ACC112 (cell line): ENCODE measurements at regions not wholly inside any gene's neighbourhood (a gene's known extent, or its start where the extent isn't known, plus 50 kb on each side); places are given as distances from the start of the nearest gene placed in this dataset.

Experiments
- H2AFZ ChIP-seq: fragments of 200-600 bp; sonication (generic); one replicate; pipeline ENCODE4 v1.6.0; 2017; ENCODE audit warnings: antibody characterized with exemption, low read length; ENCODE audit not compliant: unreplicated experiment
- H3K27ac ChIP-seq: fragments of 200-600 bp; sonication (generic); 2 replicates; pipeline ENCODE4 v1.5.1; 2014; ENCODE audit warnings: low read depth, mild to moderate bottlenecking, antibody characterized with exemption, low read length, moderate library complexity
- H3K27me3 ChIP-seq: fragments of 200-600 bp; sonication (generic); 2 replicates; pipeline ENCODE4 v1.6.1; 2014; ENCODE audit warnings: mild to moderate bottlenecking, antibody characterized with exemption, low read length, moderate library complexity, mixed read lengths; ENCODE audit not compliant: insufficient read depth
- H3K36me3 ChIP-seq: fragments of 200-600 bp; sonication (generic); 2 replicates; pipeline ENCODE4 v1.6.1; 2016; ENCODE audit warnings: mild to moderate bottlenecking, antibody characterized with exemption, low read length, moderate library complexity, mixed read lengths; ENCODE audit not compliant: insufficient read depth
- H3K4me1 ChIP-seq: fragments of 200-600 bp; sonication (generic); one replicate; pipeline ENCODE4 v1.6.1; 2016; ENCODE audit warnings: low read length, mixed read lengths; ENCODE audit not compliant: insufficient read depth, unreplicated experiment, control insufficient read depth
- H3K4me3 ChIP-seq: fragments of 200-600 bp; sonication (generic); 2 replicates; pipeline ENCODE4 v1.5.1; 2014; ENCODE audit warnings: mild to moderate bottlenecking, low read depth, low read length
- H3K79me2 ChIP-seq: fragments of 200-600 bp; sonication (generic); one replicate; pipeline ENCODE4 v1.6.0; 2016; ENCODE audit warnings: low read length; ENCODE audit not compliant: control insufficient read depth, unreplicated experiment, insufficient read depth

- no peaks in the 10 kb centered on the region for H3K36me3 ChIP-seq
- H3K27me3 ChIP-seq: 0 out of 2 replicates have a peak, but pooled peaks cover 3% of the 10 kb centered on the region
- H2AFZ ChIP-seq: no peak overlapping the region
- no peak overlapping the region for H3K27ac ChIP-seq
- no peaks in the 10 kb centered on the region for H3K79me2 ChIP-seq
- no peaks in the 10 kb centered on the region for H3K4me1 ChIP-seq
- H3K4me3 ChIP-seq: no peak overlapping the region
Measured at GRCh38 chr2:17327649-17328048, 190.6 kb downstream of the RAD51AP2 start.

- Histone ChIP-seq H3K36me3 (no peaks in the 10 kb centered on the region), H3K27ac (no peak overlapping the region), H3K79me2 (no peaks in the 10 kb centered on the region), H3K4me3 (no peak overlapping the region), H3K27me3 (no peaks in the 10 kb centered on the region), H2AFZ (no peak overlapping the region), H3K4me1 (no peaks in the 10 kb centered on the region)
Measured at GRCh38 chr2:17326717-17327116, 191.5 kb downstream of the RAD51AP2 start.

GRCh38 chr2:17323697-17324096 is 194.5 kb downstream of the RAD51AP2 start:
- Histone ChIP-seq H3K4me3 (no peak overlapping the region), H3K27ac (no peak overlapping the region), H3K27me3 (no peaks in the 10 kb centered on the region), H3K36me3 (no peaks in the 10 kb centered on the region), H3K4me1 (no peaks in the 10 kb centered on the region), H2AFZ (no peak overlapping the region), H3K79me2 (no peaks in the 10 kb centered on the region)

DNA sequence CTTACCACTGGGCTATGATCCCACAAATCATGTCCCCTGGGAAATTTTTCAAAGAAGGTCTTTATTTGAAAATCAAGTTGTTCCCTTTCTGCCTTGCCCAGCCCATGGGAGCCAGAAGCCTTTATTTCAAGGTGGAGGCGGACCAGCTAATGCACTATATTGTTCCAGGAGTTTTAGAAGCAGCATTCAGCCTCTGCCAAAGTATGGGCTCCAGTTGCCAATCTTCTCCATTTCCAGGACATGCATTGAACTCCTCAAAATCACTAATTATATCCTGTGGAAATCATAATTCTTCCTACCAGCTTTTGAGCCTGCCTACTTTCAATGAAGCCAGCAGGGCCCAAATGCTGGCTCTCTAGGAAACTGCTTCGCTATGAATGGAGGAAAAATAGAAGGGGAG is 195.8 kb downstream of the RAD51AP2 start:
- Histone ChIP-seq H3K27ac (no peak overlapping the region), H3K36me3 (no peaks in the 10 kb centered on the region), H3K79me2 (no peaks in the 10 kb centered on the region), H3K4me3 (no peak overlapping the region), H2AFZ (no peak overlapping the region), H3K27me3 (no peaks in the 10 kb centered on the region), H3K4me1 (no peaks in the 10 kb centered on the region)

- Histone ChIP-seq H3K4me3 (no peak overlapping the region), H3K36me3 (no peaks in the 10 kb centered on the region), H3K79me2 (no peaks in the 10 kb centered on the region), H2AFZ (no peak overlapping the region), H3K27me3 (no peaks in the 10 kb centered on the region), H3K27ac (no peak overlapping the region), H3K4me1 (peaks cover 2% of the 10 kb centered on the region)
Measured at GRCh38 chr2:17319090-17319489, 199.2 kb downstream of the RAD51AP2 start.

GRCh38 chr2:17318013-17318412 is 200.2 kb downstream of the RAD51AP2 start:
- Histone ChIP-seq H3K4me3 (no peak overlapping the region), H3K4me1 (peaks cover 12% of the 10 kb centered on the region), H3K79me2 (no peaks in the 10 kb centered on the region), H3K36me3 (no peaks in the 10 kb centered on the region), H2AFZ (no peak overlapping the region), H3K27ac (no peak overlapping the region), H3K27me3 (no peaks in the 10 kb centered on the region)

DNA sequence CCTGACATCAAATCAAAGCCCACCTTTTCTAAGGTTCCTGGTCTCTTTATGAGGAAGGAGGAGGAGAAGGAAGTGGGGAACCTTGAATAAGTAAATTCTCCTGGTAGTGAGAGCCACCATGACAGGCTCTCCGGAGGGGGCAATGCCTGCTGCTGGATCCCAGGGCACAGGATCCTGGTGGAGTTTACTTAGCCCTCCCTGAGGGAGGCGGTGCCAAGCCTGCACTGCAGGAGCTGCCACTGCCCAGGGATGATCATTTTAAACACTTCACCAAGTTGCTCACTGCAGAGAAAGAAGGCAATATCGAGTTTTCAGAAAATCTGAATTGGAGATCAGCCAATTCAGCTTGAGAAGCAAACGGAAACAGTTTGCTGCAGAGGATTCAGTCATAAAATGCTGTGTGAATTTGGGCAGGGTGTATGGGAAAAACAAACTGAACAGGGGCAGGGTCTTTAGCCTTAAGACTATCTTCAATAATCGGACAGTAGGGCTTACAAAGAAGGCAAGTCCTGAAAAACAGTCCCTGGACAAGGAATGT is 200.7 kb downstream of the RAD51AP2 start:
- Histone ChIP-seq H3K27me3 (no peaks in the 10 kb centered on the region), H3K4me1 (peaks cover 14% of the 10 kb centered on the region), H2AFZ (no peak overlapping the region), H3K36me3 (no peaks in the 10 kb centered on the region), H3K4me3 (no peak overlapping the region), H3K79me2 (no peaks in the 10 kb centered on the region), H3K27ac (no peak overlapping the region)

GRCh38 chr2:17313261-17313660 is 205.0 kb downstream of the RAD51AP2 start:
- Histone ChIP-seq H2AFZ (no peak overlapping the region), H3K36me3 (no peaks in the 10 kb centered on the region), H3K4me1 (peaks cover 14% of the 10 kb centered on the region), H3K4me3 (no peak overlapping the region), H3K27ac (no peak overlapping the region), H3K27me3 (no peaks in the 10 kb centered on the region), H3K79me2 (no peaks in the 10 kb centered on the region)

- no peaks in the 10 kb centered on the region for H3K27me3 ChIP-seq
- H3K27ac ChIP-seq: no peak overlapping the region
- no peaks in the 10 kb centered on the region for H3K79me2 ChIP-seq
- peaks cover 14% of the 10 kb centered on the region for H3K4me1 ChIP-seq
- H3K4me3 ChIP-seq: no peak overlapping the region
- no peak overlapping the region for H2AFZ ChIP-seq
- no peaks in the 10 kb centered on the region for H3K36me3 ChIP-seq
Measured at GRCh38 chr2:17311771-17312511, 206.3 kb downstream of the RAD51AP2 start.

DNA sequence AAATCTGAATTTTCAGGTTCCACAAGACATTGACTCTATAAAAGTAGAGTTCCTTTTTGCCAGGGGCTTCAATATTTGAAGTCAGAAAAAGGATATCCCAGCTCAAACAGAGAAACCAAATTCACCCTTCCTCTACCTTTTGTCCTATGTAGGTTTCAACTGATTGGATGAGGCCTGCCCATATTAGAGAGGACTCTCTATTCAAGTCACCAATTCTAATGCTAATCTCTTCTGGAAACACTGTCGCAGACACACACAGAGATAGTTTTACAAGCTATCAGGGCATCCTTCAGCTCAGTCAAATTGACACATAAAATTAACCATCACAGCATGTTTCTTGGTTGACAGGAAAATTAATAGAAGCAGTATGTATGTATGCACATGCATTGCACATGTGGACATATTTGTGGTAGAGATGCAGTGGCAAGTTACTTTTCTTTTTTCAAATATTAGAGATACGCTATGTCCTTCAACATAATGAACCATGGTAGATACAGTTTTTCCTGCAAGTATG is 207.1 kb downstream of the RAD51AP2 start:
- no peak overlapping the region for H3K27ac ChIP-seq

DNA sequence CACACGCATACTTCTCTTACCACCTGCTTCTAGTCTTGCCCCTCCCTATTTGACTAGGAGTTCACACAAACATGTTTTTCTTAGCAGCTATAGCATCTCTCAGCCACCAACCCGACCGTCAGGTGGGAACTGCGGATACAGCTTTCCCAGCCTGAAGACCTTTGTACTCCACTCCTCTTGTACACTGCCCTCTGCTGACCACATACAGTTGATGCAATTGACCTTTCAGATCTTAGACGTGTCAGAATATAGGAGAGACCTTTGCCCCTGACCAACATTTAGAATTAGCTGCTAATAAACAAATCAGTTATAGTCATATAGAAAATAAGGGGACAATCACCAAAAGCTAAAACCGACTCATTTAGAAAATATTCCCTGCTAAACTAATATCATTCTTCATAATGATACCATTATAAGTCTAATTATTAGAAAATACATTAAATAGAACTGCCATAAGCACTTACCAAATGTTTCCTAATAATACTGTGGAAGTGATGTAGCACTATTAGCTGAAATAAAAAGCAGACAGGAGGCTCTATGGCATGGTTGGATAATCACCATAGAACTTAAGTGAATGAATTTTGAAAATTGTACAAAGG is 208.4 kb downstream of the RAD51AP2 start:
- Histone ChIP-seq H3K36me3 (no peaks in the 10 kb centered on the region), H3K27ac (no peak overlapping the region), H3K4me3 (no peak overlapping the region), H2AFZ (no peak overlapping the region), H3K27me3 (no peaks in the 10 kb centered on the region), H3K4me1 (peaks cover 14% of the 10 kb centered on the region), H3K79me2 (no peaks in the 10 kb centered on the region)

More for the DNA sequence above, 207.1 kb downstream of the RAD51AP2 start:
- H3K4me3 ChIP-seq: no peak overlapping the region
- peaks cover 14% of the 10 kb centered on the region for H3K4me1 ChIP-seq
- no peaks in the 10 kb centered on the region for H3K79me2 ChIP-seq
- H3K27me3 ChIP-seq: no peaks in the 10 kb centered on the region
- no peaks in the 10 kb centered on the region for H3K36me3 ChIP-seq
- no peak overlapping the region for H2AFZ ChIP-seq
